HG02852 (cell line): ENCODE measurements at regions not wholly inside any gene's neighbourhood (a gene's known extent, or its start where the extent isn't known, plus 50 kb on each side); places are given as distances from the start of the nearest gene placed in this dataset.

ENCODE experiments used
- ATAC-seq: cut with Tn5 transposase; IDR thresholded peaks from one replicate; pipeline ENCODE4 v1.9.1; 2021; ENCODE audit warnings: mild to moderate bottlenecking, moderate library complexity; ENCODE audit not compliant: unreplicated experiment

- ATAC-seq = no peak
Measured at GRCh38 chr6:6780231-6780630, 191.7 kb downstream of the LY86 start.

GRCh38 chr6:6781172-6781872, 192.8 kb downstream of the LY86 start:
- ATAC-seq = no peak

GRCh38 chr6:6781873-6782227, 193.3 kb downstream of the LY86 start:
- no peak for ATAC-seq

GRCh38 chr6:6783721-6784120, 195.2 kb downstream of the LY86 start:
- ATAC-seq = no peak

GRCh38 chr6:6784514-6785162, 196.1 kb downstream of the LY86 start:
- ATAC-seq = no peak

- no peak for ATAC-seq
Measured at GRCh38 chr6:6785163-6785521, 196.6 kb downstream of the LY86 start.

- ATAC-seq = no peak
Measured at GRCh38 chr6:6788394-6789032, 200.0 kb downstream of the LY86 start.

GRCh38 chr6:6790393-6790792, 201.9 kb downstream of the LY86 start:
- no peak for ATAC-seq

GRCh38 chr6:6790891-6791290, 202.4 kb downstream of the LY86 start:
- no peak for ATAC-seq

- no peak for ATAC-seq
Measured at GRCh38 chr6:6793388-6794250, 205.1 kb downstream of the LY86 start.

- no peak for ATAC-seq
Measured at GRCh38 chr6:6795393-6795792, 206.9 kb downstream of the LY86 start.

GRCh38 chr6:6796818-6797217, 208.3 kb downstream of the LY86 start:
- ATAC-seq = no peak

- ATAC-seq = peak; percentile 61
Measured at GRCh38 chr6:6798448-6798860, 209.9 kb downstream of the LY86 start.

GRCh38 chr6:6801005-6801335, 212.4 kb downstream of the LY86 start:
- no peak for ATAC-seq

- ATAC-seq = no peak
Measured at GRCh38 chr6:6801635-6802218, 213.2 kb downstream of the LY86 start.

- peak; percentile 60 for ATAC-seq
Measured at GRCh38 chr6:6803180-6803977, 214.9 kb downstream of the LY86 start.

- no peak for ATAC-seq
Measured at GRCh38 chr6:6804843-6805615, 216.5 kb downstream of the LY86 start.

GRCh38 chr6:6806844-6807518, 218.5 kb downstream of the LY86 start:
- ATAC-seq = no peak

GRCh38 chr6:6808343-6808742, 219.8 kb downstream of the LY86 start:
- no peak for ATAC-seq
